PFSK-1 (cell line): ENCODE measurements at regions not wholly inside any gene's neighbourhood (a gene's known extent, or its start where the extent isn't known, plus 50 kb on each side); places are given as distances from the start of the nearest gene placed in this dataset.

Experiments used
- POLR2AphosphoS5 ChIP-seq: IDR thresholded peaks from 2 replicates; pipeline ENCODE4 v1.6.1; 2012; ENCODE audit warnings: low read depth, mild to moderate bottlenecking, control low read depth, low read length, moderate library complexity
- TAF1 ChIP-seq: IDR thresholded peaks from 2 replicates; pipeline ENCODE4 v1.6.1; 2012; ENCODE audit warnings: low read length, control low read depth, borderline replicate concordance; ENCODE audit not compliant: insufficient read depth

- TF ChIP-seq POLR2AphosphoS5 = no peak
- no peak for TF ChIP-seq TAF1
Measured at GRCh38 chr2:236855866-236856847, 229.5 kb upstream of the COPS8 start.
